PC-9 (cell line): ENCODE measurements at regions not wholly inside any gene's neighbourhood (a gene's known extent, or its start where the extent isn't known, plus 50 kb on each side); places are given as distances from the start of the nearest gene placed in this dataset.

Source experiments
- BruUV-seq: library from RNA; stranded (reverse); fragments of 400-500 nt; replicated peaks from 2 replicates; lab custom pipeline; 2021; lab: Mats Ljungman, UMichigan
- CTCF ChIA-PET: fragments of 300-600 bp; sonication (Branson Sonifier 250); formaldehyde crosslinking; loops from one replicate; lab custom pipeline; 2022; ENCODE audit warnings: antibody characterized with exemption; lab: Charles Lee
- POLR2A ChIA-PET: fragments of 300-600 bp; sonication (Branson Sonifier 250); formaldehyde crosslinking; loops from one replicate; lab custom pipeline; 2022; ENCODE audit warnings: antibody characterized with exemption; ENCODE audit not compliant: unreplicated experiment; lab: Charles Lee
- DNase-seq, 2 experiments: peaks; one replicate each; pipeline versions ENCODE4 v3.0.0 to v3.0.0-alpha.2; 2015 to 2022; ENCODE audit warnings: mixed read lengths in 1 of 2
- H2AFZ ChIP-seq: fragments of 200-600 bp; sonication (generic); 2 replicates; pipeline ENCODE4 v1.8.1; 2017; ENCODE audit warnings: antibody characterized with exemption
- H3F3A ChIP-seq: fragments of 200-600 bp; sonication (generic); 2 replicates; pipeline ENCODE4 v1.8.1; 2017; ENCODE audit warnings: antibody characterized with exemption, mild to moderate bottlenecking, low read depth; ENCODE audit not compliant: insufficient read depth
- H3K27ac ChIP-seq: fragments of 200-600 bp; sonication (generic); 2 replicates; pipeline ENCODE4 v1.6.1; 2016; ENCODE audit warnings: mixed run types
- H3K27me3 ChIP-seq: fragments of 200-600 bp; sonication (generic); 2 replicates; pipeline ENCODE4 v1.6.1; 2016; ENCODE audit warnings: low read depth, mixed run types; ENCODE audit not compliant: insufficient read depth
- H3K36me3 ChIP-seq: fragments of 200-600 bp; sonication (generic); 2 replicates; pipeline ENCODE4 v1.6.1; 2016; ENCODE audit warnings: low read depth, mixed run types
- H3K4me1 ChIP-seq: fragments of 200-600 bp; sonication (generic); replicated peaks from 2 replicates; pipeline ENCODE4 v1.6.1; 2016; ENCODE audit warnings: mixed run types; ENCODE audit not compliant: insufficient read depth
- H3K4me2 ChIP-seq: fragments of 200-600 bp; sonication (generic); 2 replicates; pipeline ENCODE4 v1.6.1; 2017; ENCODE audit warnings: mixed run types
- H3K4me3 ChIP-seq: fragments of 200-600 bp; sonication (generic); 2 replicates; pipeline ENCODE4 v1.6.1; 2016; ENCODE audit warnings: mixed run types
- H3K79me2 ChIP-seq: fragments of 200-600 bp; sonication (generic); 2 replicates; pipeline ENCODE4 v1.6.1; 2017; ENCODE audit warnings: low read depth, mixed run types
- H3K9me2 ChIP-seq: fragments of 200-600 bp; sonication (generic); 2 replicates; pipeline ENCODE4 v1.8.1; 2017; ENCODE audit warnings: mild to moderate bottlenecking; ENCODE audit not compliant: insufficient read depth
- H3K9me3 ChIP-seq: fragments of 200-600 bp; sonication (generic); 2 replicates; pipeline ENCODE4 v1.8.1; 2016; ENCODE audit warnings: low read depth; ENCODE audit not compliant: insufficient read depth
- H4K20me1 ChIP-seq: fragments of 200-600 bp; sonication (generic); 2 replicates; pipeline ENCODE4 v1.8.1; 2017; ENCODE audit not compliant: insufficient read depth
- EZH2 ChIP-seq: fragments of 200-600 bp; sonication (generic); IDR thresholded peaks from 2 replicates; pipeline ENCODE4 v1.8.0; 2017; ENCODE audit warnings: antibody characterized with exemption, low read depth
- intact Hi-C: fragments of 100-400 bp; cut with micrococcal nuclease; formaldehyde crosslinking; loops from one replicate; pipeline ENCODE4 v1.10.0; 2022; ENCODE audit not compliant: unreplicated experiment
- TF ChIP-seq, protein P1 (sequence below): fragments of 200-600 bp; sonication (generic); conservative IDR thresholded peaks from 2 replicates; pipeline ENCODE4 v1.6.1; 2017; ENCODE audit warnings: mixed run types, antibody characterized with exemption, mild to moderate bottlenecking, moderate library complexity

DNA sequence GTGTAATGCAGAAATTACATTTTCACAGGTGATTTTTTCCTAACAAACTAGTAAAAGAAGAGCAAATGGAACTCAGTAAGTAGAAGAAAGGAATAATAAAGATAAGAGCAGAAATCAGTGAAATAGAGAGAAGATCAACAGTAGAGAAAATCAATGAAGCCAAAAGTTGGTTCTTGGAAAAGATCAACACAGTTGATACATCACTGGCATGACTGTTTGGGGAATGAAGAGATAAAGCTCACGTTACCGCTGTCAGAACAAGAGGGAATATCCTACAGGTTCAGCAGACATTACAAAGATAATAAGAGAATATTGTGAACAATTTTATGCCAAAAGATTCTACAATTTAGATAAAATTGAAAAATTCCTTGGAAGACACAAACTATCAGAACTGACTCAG is 146.4 kb downstream of the ACTR3B start:
- Histone ChIP-seq H3K79me2 (no peaks in the 10 kb centered on the region), H3K27me3 (peaks cover 74% of the 10 kb centered on the region), H3K4me3 (no peak overlapping the region), H3K9me3 (no peaks in the 10 kb centered on the region), H3K9me2 (no peaks in the 10 kb centered on the region), H3K27ac (no peak overlapping the region), H3K36me3 (no peaks in the 10 kb centered on the region), H2AFZ (no peak overlapping the region), H3K4me2 (no peak overlapping the region), H4K20me1 (no peaks in the 10 kb centered on the region), H3F3A (no peaks in the 10 kb centered on the region), H3K4me1 (no peaks in the 10 kb centered on the region)
- ChIA-PET POLR2A (no interaction called here), CTCF (no interaction called here)
- intact Hi-C loops: no loop called here
- TF ChIP-seq, protein P1, sequence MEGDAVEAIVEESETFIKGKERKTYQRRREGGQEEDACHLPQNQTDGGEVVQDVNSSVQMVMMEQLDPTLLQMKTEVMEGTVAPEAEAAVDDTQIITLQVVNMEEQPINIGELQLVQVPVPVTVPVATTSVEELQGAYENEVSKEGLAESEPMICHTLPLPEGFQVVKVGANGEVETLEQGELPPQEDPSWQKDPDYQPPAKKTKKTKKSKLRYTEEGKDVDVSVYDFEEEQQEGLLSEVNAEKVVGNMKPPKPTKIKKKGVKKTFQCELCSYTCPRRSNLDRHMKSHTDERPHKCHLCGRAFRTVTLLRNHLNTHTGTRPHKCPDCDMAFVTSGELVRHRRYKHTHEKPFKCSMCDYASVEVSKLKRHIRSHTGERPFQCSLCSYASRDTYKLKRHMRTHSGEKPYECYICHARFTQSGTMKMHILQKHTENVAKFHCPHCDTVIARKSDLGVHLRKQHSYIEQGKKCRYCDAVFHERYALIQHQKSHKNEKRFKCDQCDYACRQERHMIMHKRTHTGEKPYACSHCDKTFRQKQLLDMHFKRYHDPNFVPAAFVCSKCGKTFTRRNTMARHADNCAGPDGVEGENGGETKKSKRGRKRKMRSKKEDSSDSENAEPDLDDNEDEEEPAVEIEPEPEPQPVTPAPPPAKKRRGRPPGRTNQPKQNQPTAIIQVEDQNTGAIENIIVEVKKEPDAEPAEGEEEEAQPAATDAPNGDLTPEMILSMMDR: no peak
- no peak for TF ChIP-seq EZH2
- BruUV-seq: no TSS peak
- DNase-seq: no peak

DNA sequence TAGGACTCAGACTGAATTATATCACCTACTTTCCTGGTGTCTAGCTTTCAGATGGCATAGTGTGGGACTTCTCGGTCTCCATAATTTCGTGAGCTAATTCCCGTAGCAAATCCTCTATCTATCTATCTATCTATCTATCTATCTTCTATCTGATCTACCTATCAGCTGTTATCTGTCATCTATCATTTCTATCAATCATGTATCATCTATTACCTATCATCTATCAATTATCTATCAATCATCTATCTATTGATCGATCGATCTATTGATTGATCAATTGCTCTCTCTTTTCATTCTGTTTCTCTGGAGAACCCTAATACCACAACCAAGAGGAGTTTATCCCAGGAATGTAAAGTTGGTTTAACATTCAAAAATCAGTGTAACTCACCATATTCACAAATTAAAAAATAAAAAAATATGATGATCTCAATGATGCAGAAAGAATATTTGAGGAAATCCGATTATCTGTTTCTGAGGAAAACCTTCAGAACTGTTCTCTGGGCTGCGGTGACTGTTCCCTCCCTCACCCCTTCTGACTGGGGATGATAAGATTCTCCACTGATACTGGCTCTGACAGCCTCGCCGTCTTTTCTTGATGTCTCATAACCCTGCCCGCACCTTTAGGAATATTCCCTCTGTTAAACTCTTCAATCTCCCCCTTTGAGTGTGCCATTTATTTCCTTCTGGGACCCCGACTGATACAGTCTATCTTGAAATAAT is 147.7 kb downstream of the ACTR3B start:
- Histone ChIP-seq H3K4me1 (no peaks in the 10 kb centered on the region), H3K27me3 (peaks cover 86% of the 10 kb centered on the region), H3K36me3 (no peaks in the 10 kb centered on the region), H3K9me2 (no peaks in the 10 kb centered on the region), H3K9me3 (no peaks in the 10 kb centered on the region), H3K79me2 (no peaks in the 10 kb centered on the region), H4K20me1 (no peaks in the 10 kb centered on the region), H3K27ac (no peak overlapping the region), H3K4me2 (no peak overlapping the region), H3F3A (no peaks in the 10 kb centered on the region), H2AFZ (no peak overlapping the region), H3K4me3 (no peak overlapping the region)
- no TSS peak for BruUV-seq
- ChIA-PET POLR2A (no interaction called here), CTCF (no interaction called here)
- no peak for DNase-seq
- TF ChIP-seq, protein P1: no peak
- no peak for TF ChIP-seq EZH2
- intact Hi-C loops: no loop called here

- Histone ChIP-seq H3K79me2 (no peaks in the 10 kb centered on the region), H3K9me2 (no peaks in the 10 kb centered on the region), H4K20me1 (no peaks in the 10 kb centered on the region), H3F3A (no peaks in the 10 kb centered on the region), H3K9me3 (no peaks in the 10 kb centered on the region), H3K4me1 (no peaks in the 10 kb centered on the region), H3K36me3 (no peaks in the 10 kb centered on the region), H3K4me3 (no peak overlapping the region), H3K27ac (no peak overlapping the region), H2AFZ (no peak overlapping the region), H3K4me2 (no peak overlapping the region), H3K27me3 (peaks cover 84% of the 10 kb centered on the region)
- CTCF ChIA-PET: no interaction called here
- intact Hi-C loops: no loop called here
- TF ChIP-seq, protein P1: no peak
- no peak for TF ChIP-seq EZH2
- POLR2A ChIA-PET: no interaction called here
- no TSS peak for BruUV-seq
- DNase-seq: no peak
Measured at GRCh38 chr7:152909280-152909679, 149.7 kb downstream of the ACTR3B start.
